ENCODE measurements at regions not wholly inside any gene's neighbourhood (a gene's known extent, or its start where the extent isn't known, plus 50 kb on each side); places are given as distances from the start of the nearest gene placed in this dataset.

DNA sequence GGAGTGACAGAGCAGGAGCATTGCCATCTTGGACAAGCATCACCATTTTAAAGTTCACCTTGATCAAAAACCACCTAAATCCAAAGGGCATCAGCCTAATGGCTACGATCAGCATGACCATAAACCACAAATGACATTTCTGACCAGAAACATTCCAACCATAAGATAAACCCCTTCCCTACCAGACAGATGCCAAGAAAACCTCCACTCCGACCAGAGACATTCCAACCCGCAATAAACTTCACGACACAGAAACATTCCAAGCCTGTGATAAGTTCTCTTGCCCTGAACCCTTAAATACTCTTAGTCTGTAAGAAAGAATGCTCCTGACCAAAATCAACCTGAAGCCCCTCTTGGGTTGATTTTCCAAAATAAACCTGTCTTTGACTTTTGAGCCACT, 606.9 kb downstream of the POM121L12 start:
- no peaks in the 10 kb centered on the region for H3K36me3 ChIP-seq (ENCODE audit: low read depth, low read length)
- H3K79me2 ChIP-seq (ENCODE audit: low read length): no peaks in the 10 kb centered on the region
- BruUV-seq (replicated peaks): no TSS peak
- H3K27me3 ChIP-seq (ENCODE audit: low read length): no peaks in the 10 kb centered on the region
- DNase-seq (no peak), ATAC-seq (no peak)
- no peaks in the 10 kb centered on the region for H3K9me3 ChIP-seq (ENCODE audit: low read length)
- no peaks in the 10 kb centered on the region for H4K20me1 ChIP-seq (ENCODE audit: low read length)
- no peaks in the 10 kb centered on the region for H3K9me2 ChIP-seq (replicated peaks; ENCODE audit: low read length)
- POLR2A ChIA-PET (ENCODE audit: unreplicated experiment): no interaction called here
- no peaks in the 10 kb centered on the region for H3K4me1 ChIP-seq (ENCODE audit: insufficient read depth, low read length)
- CTCF ChIA-PET: no interaction called here
- no peaks in the 10 kb centered on the region for H3F3A ChIP-seq (ENCODE audit: low read length, unreplicated experiment)
- no peak overlapping the region for H3K9ac ChIP-seq (ENCODE audit: low read length)
- TF ChIP-seq EZH2phosphoT487 (IDR thresholded peaks at IDR 0.05; ENCODE audit: borderline replicate concordance, low read length): no peak
- TF ChIP-seq, protein P1, sequence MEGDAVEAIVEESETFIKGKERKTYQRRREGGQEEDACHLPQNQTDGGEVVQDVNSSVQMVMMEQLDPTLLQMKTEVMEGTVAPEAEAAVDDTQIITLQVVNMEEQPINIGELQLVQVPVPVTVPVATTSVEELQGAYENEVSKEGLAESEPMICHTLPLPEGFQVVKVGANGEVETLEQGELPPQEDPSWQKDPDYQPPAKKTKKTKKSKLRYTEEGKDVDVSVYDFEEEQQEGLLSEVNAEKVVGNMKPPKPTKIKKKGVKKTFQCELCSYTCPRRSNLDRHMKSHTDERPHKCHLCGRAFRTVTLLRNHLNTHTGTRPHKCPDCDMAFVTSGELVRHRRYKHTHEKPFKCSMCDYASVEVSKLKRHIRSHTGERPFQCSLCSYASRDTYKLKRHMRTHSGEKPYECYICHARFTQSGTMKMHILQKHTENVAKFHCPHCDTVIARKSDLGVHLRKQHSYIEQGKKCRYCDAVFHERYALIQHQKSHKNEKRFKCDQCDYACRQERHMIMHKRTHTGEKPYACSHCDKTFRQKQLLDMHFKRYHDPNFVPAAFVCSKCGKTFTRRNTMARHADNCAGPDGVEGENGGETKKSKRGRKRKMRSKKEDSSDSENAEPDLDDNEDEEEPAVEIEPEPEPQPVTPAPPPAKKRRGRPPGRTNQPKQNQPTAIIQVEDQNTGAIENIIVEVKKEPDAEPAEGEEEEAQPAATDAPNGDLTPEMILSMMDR (conservative IDR thresholded peaks at IDR 0.05; ENCODE audit: low read depth, low read length): no peak
- no peak for TF ChIP-seq EZH2 (IDR thresholded peaks at IDR 0.05; ENCODE audit: low read length, unreplicated experiment)
- H3K4me3 ChIP-seq (ENCODE audit: low read length): no peak overlapping the region
- H3K27ac ChIP-seq (ENCODE audit: low read length): no peak overlapping the region
- intact Hi-C loops (cut with micrococcal nuclease): no loop called here
- H2AFZ ChIP-seq (ENCODE audit: low read length): no peak overlapping the region
- H3K4me2 ChIP-seq (ENCODE audit: low read length): no peak overlapping the region

DNA sequence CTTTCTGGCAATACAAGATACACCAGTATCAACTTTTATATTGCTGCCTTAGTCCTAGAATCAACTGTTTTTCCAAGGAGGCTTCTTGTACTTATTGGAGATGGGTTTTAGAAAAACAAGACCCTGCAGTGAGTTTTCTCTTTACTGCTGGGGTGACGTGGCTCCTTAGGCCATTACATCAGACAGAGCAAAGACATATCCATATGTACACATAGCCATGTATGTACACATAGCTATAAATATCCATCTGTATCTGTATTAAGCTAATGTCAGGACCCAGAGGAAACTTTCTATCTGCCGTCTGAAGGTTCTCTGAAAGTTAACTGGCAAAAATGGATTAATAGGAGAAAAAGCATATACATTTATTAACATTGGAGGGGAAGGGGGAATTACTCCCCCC, 607.4 kb downstream of the POM121L12 start:
- no peak for ATAC-seq
- intact Hi-C loops (cut with micrococcal nuclease): no loop called here
- Histone ChIP-seq H4K20me1 (ENCODE audit: low read length) (no peaks in the 10 kb centered on the region), H3F3A (ENCODE audit: low read length, unreplicated experiment) (no peaks in the 10 kb centered on the region), H3K79me2 (ENCODE audit: low read length) (no peaks in the 10 kb centered on the region), H2AFZ (ENCODE audit: low read length) (no peak overlapping the region), H3K4me1 (ENCODE audit: insufficient read depth, low read length) (no peaks in the 10 kb centered on the region), H3K27ac (ENCODE audit: low read length) (no peak overlapping the region), H3K9ac (ENCODE audit: low read length) (no peak overlapping the region), H3K9me2 (replicated peaks; ENCODE audit: low read length) (no peaks in the 10 kb centered on the region), H3K27me3 (ENCODE audit: low read length) (no peaks in the 10 kb centered on the region), H3K4me3 (ENCODE audit: low read length) (no peak overlapping the region), H3K9me3 (ENCODE audit: low read length) (no peaks in the 10 kb centered on the region), H3K36me3 (ENCODE audit: low read depth, low read length) (no peaks in the 10 kb centered on the region), H3K4me2 (ENCODE audit: low read length) (no peak overlapping the region)
- TF ChIP-seq, protein P1 (conservative IDR thresholded peaks at IDR 0.05; ENCODE audit: low read depth, low read length): no peak
- TF ChIP-seq EZH2phosphoT487 (IDR thresholded peaks at IDR 0.05; ENCODE audit: borderline replicate concordance, low read length) (no peak), EZH2 (IDR thresholded peaks at IDR 0.05; ENCODE audit: low read length, unreplicated experiment) (no peak)
- ChIA-PET POLR2A (ENCODE audit: unreplicated experiment) (no interaction called here), CTCF (no interaction called here)
- BruUV-seq (replicated peaks): no TSS peak
- no peak for DNase-seq

DNA sequence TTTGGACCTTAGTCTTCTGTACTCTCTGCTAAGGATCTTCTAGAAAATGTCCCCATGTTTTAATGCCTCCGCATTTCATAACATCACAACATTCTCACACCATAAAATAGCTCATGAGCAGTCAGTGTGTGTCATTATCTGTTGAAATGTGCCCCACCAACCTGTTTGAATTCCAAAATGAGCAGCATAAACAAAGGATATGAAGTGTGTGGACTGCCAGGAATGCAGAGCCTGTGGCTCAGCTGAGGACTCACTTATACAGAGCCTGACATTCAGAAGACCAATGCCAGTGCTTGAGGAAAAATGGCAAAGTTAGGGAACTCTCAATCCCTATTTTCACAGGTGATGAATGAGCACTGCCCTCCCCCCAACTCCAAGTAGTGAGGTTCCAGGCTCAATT, 621.4 kb downstream of the POM121L12 start:
- no peak overlapping the region for H3K27ac ChIP-seq (ENCODE audit: low read length)
- no peaks in the 10 kb centered on the region for H3K79me2 ChIP-seq (ENCODE audit: low read length)
- H3F3A ChIP-seq (ENCODE audit: low read length, unreplicated experiment): no peaks in the 10 kb centered on the region
- DNase-seq (peak; percentile 5), ATAC-seq (peak; percentile 41; the same call in 1 of the 2 replicates)
- BruUV-seq (replicated peaks): no TSS peak
- CTCF ChIA-PET: no interaction called here
- H2AFZ ChIP-seq (ENCODE audit: low read length): no peak overlapping the region
- H4K20me1 ChIP-seq (ENCODE audit: low read length): no peaks in the 10 kb centered on the region
- peaks cover 5% of the 10 kb centered on the region; the same call in 1 of the 2 replicates for H3K4me1 ChIP-seq (ENCODE audit: insufficient read depth, low read length)
- H3K9me3 ChIP-seq (ENCODE audit: low read length): no peaks in the 10 kb centered on the region
- TF ChIP-seq EZH2 (IDR thresholded peaks at IDR 0.05; ENCODE audit: low read length, unreplicated experiment): no peak
- TF ChIP-seq, protein P1 (conservative IDR thresholded peaks at IDR 0.05; ENCODE audit: low read depth, low read length): no peak
- no peak for TF ChIP-seq EZH2phosphoT487 (IDR thresholded peaks at IDR 0.05; ENCODE audit: borderline replicate concordance, low read length)
- no peaks in the 10 kb centered on the region for H3K36me3 ChIP-seq (ENCODE audit: low read depth, low read length)
- intact Hi-C loops (cut with micrococcal nuclease): no loop called here
- H3K4me3 ChIP-seq (ENCODE audit: low read length): no peak overlapping the region
- no peaks in the 10 kb centered on the region for H3K9me2 ChIP-seq (replicated peaks; ENCODE audit: low read length)
- no peak overlapping the region for H3K4me2 ChIP-seq (ENCODE audit: low read length)
- H3K27me3 ChIP-seq (ENCODE audit: low read length): no peaks in the 10 kb centered on the region
- H3K9ac ChIP-seq (ENCODE audit: low read length): no peak overlapping the region
- POLR2A ChIA-PET (ENCODE audit: unreplicated experiment): no interaction called here
